B cell (primary cell): ENCODE measurements at regions not wholly inside any gene's neighbourhood (a gene's known extent, or its start where the extent isn't known, plus 50 kb on each side); places are given as distances from the start of the nearest gene placed in this dataset.

Experiments used
- ATAC-seq: fragments of 200-7000 bp; cut with Tn5 transposase; one replicate; pipeline ENCODE4 v1.10.0; 2021; ENCODE audit warnings: low read depth, mild to moderate bottlenecking, moderate number of reproducible peaks, moderate library complexity
- CTCF ChIA-PET: fragments of 350-600 bp; sonication (Branson Sonifier 250); formaldehyde crosslinking; loops from one replicate; lab custom pipeline; 2021; ENCODE audit warnings: antibody characterized with exemption, inconsistent platforms; lab: Charles Lee
- POLR2A ChIA-PET: fragments of 350-600 bp; sonication (Branson Sonifier 250); formaldehyde crosslinking; loops from one replicate; lab custom pipeline; 2021; ENCODE audit warnings: antibody characterized with exemption; lab: Charles Lee
- DNase-seq: peaks from one replicate; pipeline ENCODE4 v3.0.0; 2013
- H2AFZ ChIP-seq: 2 replicates; pipeline ENCODE4 v1.6.1; 2012; ENCODE audit warnings: mild to moderate bottlenecking, low read depth, low read length; ENCODE audit not compliant: insufficient read depth, poor library complexity, severe bottlenecking
- H3K27ac ChIP-seq, 2 donors: 1 replicate in 1 of 2; 2 replicates in 1 of 2; pipeline ENCODE4 v1.5.1; 2012 to 2013; ENCODE audit warnings: low read length in 2 of 2, mild to moderate bottlenecking in 2 of 2, moderate library complexity in 1 of 2
- H3K27me3 ChIP-seq, 4 experiments: fragments of 200-600 bp in 1 of 4; sonication (generic) in 1 of 4; replicated peaks in 1 of 4; 1 replicate in 2 of 4; 2 replicates in 2 of 4; pipeline versions ENCODE4 v1.6.1 to v1.7.0; 2013 to 2016; ENCODE audit warnings: low read length in 3 of 4, mild to moderate bottlenecking in 2 of 4, mixed read lengths in 1 of 4, moderate library complexity in 1 of 4; ENCODE audit not compliant: insufficient read depth in 4 of 4, control insufficient read depth in 3 of 4; ENCODE audit errors: control extremely low read depth in 1 of 4
- H3K36me3 ChIP-seq, 2 experiments: replicated peaks in 1 of 2; 1 replicate in 1 of 2; 2 replicates in 1 of 2; pipeline versions ENCODE4 v1.6.1 to v1.7.1; 2013; ENCODE audit warnings: low read length in 1 of 2; ENCODE audit not compliant: insufficient read depth in 2 of 2, control insufficient read depth in 1 of 2; ENCODE audit errors: control extremely low read depth in 1 of 2, extremely low read depth in 1 of 2
- H3K4me1 ChIP-seq, 2 donors: fragments of 200-600 bp in 1 of 2; sonication (generic) in 1 of 2; 1 replicate in 1 of 2; 2 replicates in 1 of 2; pipeline versions ENCODE4 v1.5.1 to v1.6.1; 2013 to 2017; ENCODE audit warnings: low read length in 2 of 2; ENCODE audit not compliant: control insufficient read depth in 2 of 2, insufficient read depth in 2 of 2
- H3K4me2 ChIP-seq: replicated peaks from 2 replicates; pipeline ENCODE3; 2012; ENCODE audit warnings: mild to moderate bottlenecking, low read depth, low read length; ENCODE audit not compliant: poor library complexity, severe bottlenecking
- H3K4me3 ChIP-seq, 5 experiments: fragments of 200-600 bp in 1 of 5; sonication (generic) in 1 of 5; 1 replicate in 3 of 5; 2 replicates in 2 of 5; pipeline versions ENCODE4 v1.5.1 to v1.7.0; 2011 to 2016; ENCODE audit warnings: low read length in 4 of 5, mild to moderate bottlenecking in 4 of 5, low read depth in 2 of 5, control low read depth in 1 of 5, moderate library complexity in 1 of 5; ENCODE audit not compliant: insufficient read depth in 1 of 5; ENCODE audit errors: control extremely low read depth in 1 of 5, extremely low read depth in 1 of 5
- H3K79me2 ChIP-seq: fragments of 200-600 bp; sonication (generic); one replicate; pipeline ENCODE4 v1.6.0; 2016; ENCODE audit warnings: low read length; ENCODE audit not compliant: control insufficient read depth, insufficient read depth
- H3K9ac ChIP-seq: fragments of 200-600 bp; sonication (generic); 2 replicates; pipeline ENCODE4 v1.6.1; 2017; ENCODE audit warnings: mild to moderate bottlenecking, low read length, moderate library complexity
- H3K9me3 ChIP-seq, 3 donors: one replicate each; pipeline versions ENCODE4 v1.6.1 to v1.7.1; 2013; ENCODE audit warnings: low read length in 2 of 3; ENCODE audit not compliant: control insufficient read depth in 2 of 3, insufficient read depth in 1 of 3; ENCODE audit errors: control extremely low read depth in 1 of 3
- H4K20me1 ChIP-seq: 2 replicates; pipeline ENCODE4 v1.6.0; 2012; ENCODE audit warnings: mild to moderate bottlenecking, low read length; ENCODE audit not compliant: insufficient read depth, control insufficient read depth, poor library complexity, severe bottlenecking
- H3K27ac Mint-ChIP-seq: one replicate; pipeline ENCODE4 v1.8.0; 2021; ENCODE audit warnings: mixed read lengths
- H3K27me3 Mint-ChIP-seq: one replicate; pipeline ENCODE4 v1.8.0; 2021; ENCODE audit warnings: mixed read lengths
- H3K4me1 Mint-ChIP-seq: one replicate; pipeline ENCODE4 v1.8.0; 2021; ENCODE audit warnings: mixed read lengths
- H3K4me3 Mint-ChIP-seq: one replicate; pipeline ENCODE4 v1.8.0; 2021; ENCODE audit warnings: mixed read lengths
- H3K9me3 Mint-ChIP-seq: one replicate; pipeline ENCODE4 v1.8.0; 2022; ENCODE audit warnings: mixed read lengths; ENCODE audit not compliant: insufficient read depth
- EZH2 ChIP-seq: IDR thresholded peaks from 2 replicates; pipeline ENCODE4 v1.6.1; 2012; ENCODE audit warnings: borderline replicate concordance, low read depth, mild to moderate bottlenecking, moderate library complexity, low read length; ENCODE audit not compliant: insufficient read depth, poor library complexity, severe bottlenecking
- WGBS: methylation state at CpG from one replicate; pipeline ENCODE4 v1.1.5; 2013; ENCODE audit warnings: missing lambda C conversion rate; ENCODE audit not compliant: insufficient coverage; 5-methylcytosine and 5-hydroxymethylcytosine counted together
- intact Hi-C: fragments of 100-400 bp; cut with micrococcal nuclease; formaldehyde crosslinking; loops from one replicate; pipeline ENCODE4 v1.10.0; 2022
- TF ChIP-seq, protein P1 (sequence below): fragments of 200-600 bp; IDR thresholded peaks from one replicate; pipeline ENCODE4 v1.8.0; 2022; ENCODE audit warnings: antibody characterized with exemption, mild to moderate bottlenecking

- CTCF ChIA-PET = interaction anchor here (0.9 kb wide), 1 partner anchor 10 kb away, joined by 3 read pairs; no protein-coding TSS in a partner anchor
- H3K4me1 ChIP-seq = no peaks in the 10 kb centered on the region
- H3K27me3 ChIP-seq = peaks cover 0 to 7% (median 6%) of the 10 kb centered on the region in 4 experiments
- H3K27ac ChIP-seq = no peak overlapping the region
- Mint-ChIP-seq H3K4me3 (no peak overlapping the region), H3K4me1 (no peaks in the 10 kb centered on the region), H3K9me3 (no peaks in the 10 kb centered on the region), H3K27me3 (peaks cover 54% of the 10 kb centered on the region), H3K27ac (no peak overlapping the region)
- intact Hi-C loops = no loop called here
- no peak for TF ChIP-seq EZH2
- TF ChIP-seq, protein P1, sequence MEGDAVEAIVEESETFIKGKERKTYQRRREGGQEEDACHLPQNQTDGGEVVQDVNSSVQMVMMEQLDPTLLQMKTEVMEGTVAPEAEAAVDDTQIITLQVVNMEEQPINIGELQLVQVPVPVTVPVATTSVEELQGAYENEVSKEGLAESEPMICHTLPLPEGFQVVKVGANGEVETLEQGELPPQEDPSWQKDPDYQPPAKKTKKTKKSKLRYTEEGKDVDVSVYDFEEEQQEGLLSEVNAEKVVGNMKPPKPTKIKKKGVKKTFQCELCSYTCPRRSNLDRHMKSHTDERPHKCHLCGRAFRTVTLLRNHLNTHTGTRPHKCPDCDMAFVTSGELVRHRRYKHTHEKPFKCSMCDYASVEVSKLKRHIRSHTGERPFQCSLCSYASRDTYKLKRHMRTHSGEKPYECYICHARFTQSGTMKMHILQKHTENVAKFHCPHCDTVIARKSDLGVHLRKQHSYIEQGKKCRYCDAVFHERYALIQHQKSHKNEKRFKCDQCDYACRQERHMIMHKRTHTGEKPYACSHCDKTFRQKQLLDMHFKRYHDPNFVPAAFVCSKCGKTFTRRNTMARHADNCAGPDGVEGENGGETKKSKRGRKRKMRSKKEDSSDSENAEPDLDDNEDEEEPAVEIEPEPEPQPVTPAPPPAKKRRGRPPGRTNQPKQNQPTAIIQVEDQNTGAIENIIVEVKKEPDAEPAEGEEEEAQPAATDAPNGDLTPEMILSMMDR = no peak
- ATAC-seq (no peak), DNase-seq (no peak)
- no peak overlapping the region for H2AFZ ChIP-seq
- no peaks in the 10 kb centered on the region for H4K20me1 ChIP-seq
- no peak overlapping the region for H3K9ac ChIP-seq
- 97% methylated on average over 4 of the region's 6 CpGs for WGBS
- H3K4me2 ChIP-seq = no peak overlapping the region
- POLR2A ChIA-PET = no interaction called here
- no peaks in the 10 kb centered on the region for H3K36me3 ChIP-seq
- no peaks in the 10 kb centered on the region for H3K9me3 ChIP-seq
- H3K4me3 ChIP-seq = no peak overlapping the region
- H3K79me2 ChIP-seq = no peaks in the 10 kb centered on the region
Observed at GRCh38 chr1:38685388-38685787, 174.2 kb downstream of the RRAGC start.

GRCh38 chr1:38680801-38681510 lies 178.6 kb downstream of the RRAGC start:
- Histone ChIP-seq H3K9ac (no peak overlapping the region), H3K27ac (no peak overlapping the region), H3K4me1 (no peaks in the 10 kb centered on the region), H3K79me2 (no peaks in the 10 kb centered on the region), H3K36me3 (no peaks in the 10 kb centered on the region), H3K4me3 (no peak overlapping the region), H4K20me1 (no peaks in the 10 kb centered on the region), H3K27me3 (peaks cover 0 to 2% (median 0%) of the 10 kb centered on the region in 4 experiments), H2AFZ (no peak overlapping the region), H3K9me3 (no peaks in the 10 kb centered on the region), H3K4me2 (no peak overlapping the region)
- 31% methylated on average over 2 of the region's 5 CpGs for WGBS
- POLR2A ChIA-PET = no interaction called here
- Mint-ChIP-seq H3K27me3 (peaks cover 31% of the 10 kb centered on the region), H3K4me1 (no peaks in the 10 kb centered on the region), H3K27ac (no peak overlapping the region), H3K9me3 (no peaks in the 10 kb centered on the region), H3K4me3 (no peak overlapping the region)
- CTCF ChIA-PET = no interaction called here
- ATAC-seq = no peak
- intact Hi-C loops = no loop called here
- DNase-seq = no peak
- TF ChIP-seq, protein P1 = no peak
- TF ChIP-seq EZH2 = no peak
